CD4-positive, alpha-beta T cell treated with Interleukin-12 subunit alpha and Interleukin-12 subunit beta, for 1 hour (primary cell): ENCODE measurements at regions not wholly inside any gene's neighbourhood (a gene's known extent, or its start where the extent isn't known, plus 50 kb on each side); places are given as distances from the start of the nearest gene placed in this dataset.
"Not testable (repeated sequence)": the region's sequence is repeated elsewhere in the genome, so short reads cannot be mapped to it uniquely, and the experiment has no call there.

Experiments
- DNase-seq: peaks from one replicate; pipeline ENCODE4 v3.0.0-alpha.2; 2020

- not testable (repeated sequence) for DNase-seq
These were observed 167.4 kb upstream of the IGFBP3 start for GRCh38 chr7:46088486-46088885.

- DNase-seq = no peak
These were observed 159.6 kb upstream of the IGFBP3 start for GRCh38 chr7:46080595-46081159.

- DNase-seq = no peak
These were observed 158.3 kb upstream of the IGFBP3 start for GRCh38 chr7:46079421-46079820.

GRCh38 chr7:46076527-46076926 lies 155.5 kb upstream of the IGFBP3 start:
- DNase-seq = no peak

GRCh38 chr7:46072722-46073121 lies 151.7 kb upstream of the IGFBP3 start:
- no peak for DNase-seq

- DNase-seq = no peak
These were observed 150.5 kb upstream of the IGFBP3 start for GRCh38 chr7:46071601-46072000.

GRCh38 chr7:46071076-46071475 lies 150.0 kb upstream of the IGFBP3 start:
- DNase-seq = no peak

GRCh38 chr7:46068159-46068558 lies 147.1 kb upstream of the IGFBP3 start:
- DNase-seq = no peak

GRCh38 chr7:46059308-46060020 lies 138.4 kb upstream of the IGFBP3 start:
- DNase-seq = no peak

GRCh38 chr7:46058086-46058823 lies 137.2 kb upstream of the IGFBP3 start:
- DNase-seq = no peak

- no peak for DNase-seq
These were observed 133.8 kb upstream of the IGFBP3 start for GRCh38 chr7:46054915-46055314.

- DNase-seq = no peak
These were observed 133.2 kb upstream of the IGFBP3 start for GRCh38 chr7:46054272-46054671.

GRCh38 chr7:46047581-46047980 lies 126.5 kb upstream of the IGFBP3 start:
- no peak for DNase-seq

GRCh38 chr7:46043338-46043737 lies 122.3 kb upstream of the IGFBP3 start:
- DNase-seq = not testable (repeated sequence)

GRCh38 chr7:46039813-46040212 lies 118.7 kb upstream of the IGFBP3 start:
- DNase-seq = not testable (repeated sequence)

- no peak for DNase-seq
These were observed 114.1 kb upstream of the IGFBP3 start for GRCh38 chr7:46035166-46035565.

GRCh38 chr7:46034056-46034768 lies 113.1 kb upstream of the IGFBP3 start:
- DNase-seq = no peak

- DNase-seq = no peak
These were observed 112.5 kb upstream of the IGFBP3 start for GRCh38 chr7:46033592-46033991.

GRCh38 chr7:46032942-46033341 lies 111.9 kb upstream of the IGFBP3 start:
- DNase-seq = no peak

GRCh38 chr7:46032353-46032752 lies 111.3 kb upstream of the IGFBP3 start:
- no peak for DNase-seq

GRCh38 chr7:46029111-46029704 lies 108.1 kb upstream of the IGFBP3 start:
- DNase-seq = no peak

- DNase-seq = no peak
These were observed 107.2 kb upstream of the IGFBP3 start for GRCh38 chr7:46028246-46028645.

GRCh38 chr7:46026741-46027140 lies 105.7 kb upstream of the IGFBP3 start:
- DNase-seq = no peak
